SK-N-SH treated with all-trans-retinoic acid at 6 μM for 48 hours (cell line): ENCODE measurements at regions not wholly inside any gene's neighbourhood (a gene's known extent, or its start where the extent isn't known, plus 50 kb on each side); places are given as distances from the start of the nearest gene placed in this dataset.

Source experiments
- ATAC-seq: fragments of 200-7000 bp; cut with Tn5 transposase; 3 replicates; pipeline ENCODE4 v1.9.1; 2020; ENCODE audit warnings: mild to moderate bottlenecking, moderate library complexity
- ARNTL ChIP-seq: fragments of 450-650 bp; formaldehyde crosslinking; IDR thresholded peaks from 2 replicates; pipeline ENCODE4 v1.5.0; 2020; ENCODE audit warnings: low read depth, mild to moderate bottlenecking, moderate library complexity, borderline replicate concordance
- BACH2 ChIP-seq: fragments of 250-450 bp; sonication (Bioruptor Pico); IDR thresholded peaks from 2 replicates; pipeline ENCODE4 v1.9.0; 2021; ENCODE audit warnings: mild to moderate bottlenecking, borderline replicate concordance
- CSDC2 ChIP-seq: fragments of 250-450 bp; sonication (Bioruptor Pico); IDR thresholded peaks from 2 replicates; pipeline ENCODE4 v1.5.0; 2020; ENCODE audit warnings: mild to moderate bottlenecking, moderate library complexity
- ESRRG ChIP-seq: fragments of 250-450 bp; sonication (Bioruptor Pico); IDR thresholded peaks from 2 replicates; pipeline ENCODE4 v1.6.1; 2021; ENCODE audit warnings: mild to moderate bottlenecking
- GLIS3 ChIP-seq: fragments of 250-450 bp; sonication (Bioruptor Pico); IDR thresholded peaks from 2 replicates; pipeline ENCODE4 v1.5.0; 2020; ENCODE audit warnings: mild to moderate bottlenecking, moderate library complexity
- ISL1 ChIP-seq: fragments of 250-450 bp; sonication (Bioruptor Pico); IDR thresholded peaks from 2 replicates; pipeline ENCODE4 v2.1.2; 2022; ENCODE audit warnings: mild to moderate bottlenecking, moderate library complexity
- OSR1 ChIP-seq: fragments of 250-450 bp; sonication (Bioruptor Pico); IDR thresholded peaks from 2 replicates; pipeline ENCODE4 v1.8.0; 2022; ENCODE audit warnings: moderate library complexity, mild to moderate bottlenecking, inconsistent platforms
- RARB ChIP-seq: fragments of 250-450 bp; sonication (Bioruptor Pico); IDR thresholded peaks from 2 replicates; pipeline ENCODE4 v1.8.0; 2021; ENCODE audit warnings: mild to moderate bottlenecking, moderate library complexity
- SNAI2 ChIP-seq: fragments of 250-450 bp; sonication (Bioruptor Pico); IDR thresholded peaks from 2 replicates; pipeline ENCODE4 v1.5.0; 2020; ENCODE audit warnings: mild to moderate bottlenecking, moderate library complexity
- TOX ChIP-seq: fragments of 250-450 bp; sonication (Bioruptor Pico); IDR thresholded peaks from 2 replicates; pipeline ENCODE4 v1.8.0; 2021; ENCODE audit warnings: mild to moderate bottlenecking, moderate library complexity, borderline replicate concordance
- ZC3H10 ChIP-seq: fragments of 250-450 bp; sonication (Bioruptor Pico); IDR thresholded peaks from 2 replicates; pipeline ENCODE4 v1.5.1; 2021; ENCODE audit warnings: mild to moderate bottlenecking, moderate library complexity
- ZFP3 ChIP-seq: fragments of 250-450 bp; sonication (Bioruptor Pico); IDR thresholded peaks from 2 replicates; pipeline ENCODE4 v1.5.0; 2020; ENCODE audit warnings: mild to moderate bottlenecking, moderate library complexity
- ZNF565 ChIP-seq: fragments of 450-650 bp; formaldehyde crosslinking; conservative IDR thresholded peaks from 2 replicates; pipeline ENCODE4 v1.5.0; 2020; ENCODE audit warnings: low read depth, mild to moderate bottlenecking, moderate library complexity
- ZNF70 ChIP-seq: fragments of 450-650 bp; formaldehyde crosslinking; IDR thresholded peaks from 2 replicates; pipeline ENCODE4 v1.5.0; 2020; ENCODE audit warnings: mild to moderate bottlenecking, moderate library complexity
- ZNF8 ChIP-seq: fragments of 450-650 bp; formaldehyde crosslinking; IDR thresholded peaks from 2 replicates; pipeline ENCODE4 v1.5.0; 2020; ENCODE audit warnings: mild to moderate bottlenecking, moderate library complexity
- TF ChIP-seq, protein P1 (sequence below): fragments of 250-450 bp; sonication (Bioruptor Pico); IDR thresholded peaks from 2 replicates; pipeline ENCODE4 v1.8.0; 2021; ENCODE audit warnings: low read depth, mild to moderate bottlenecking, moderate library complexity, borderline replicate concordance
- TF ChIP-seq, protein P2 (sequence below): fragments of 250-450 bp; sonication (Bioruptor Pico); IDR thresholded peaks from 2 replicates; pipeline ENCODE4 v1.8.0; 2020; ENCODE audit warnings: mild to moderate bottlenecking, moderate library complexity, borderline replicate concordance
- TF ChIP-seq, protein P3 (sequence below): fragments of 250-450 bp; sonication (Bioruptor Pico); IDR thresholded peaks from 2 replicates; pipeline ENCODE4 v1.5.1; 2021; ENCODE audit warnings: mild to moderate bottlenecking, moderate library complexity
- TF ChIP-seq, protein P4 (sequence below): fragments of 250-450 bp; sonication (Bioruptor Pico); IDR thresholded peaks from 2 replicates; pipeline ENCODE4 v1.5.0; 2020; ENCODE audit warnings: mild to moderate bottlenecking, moderate library complexity

DNA sequence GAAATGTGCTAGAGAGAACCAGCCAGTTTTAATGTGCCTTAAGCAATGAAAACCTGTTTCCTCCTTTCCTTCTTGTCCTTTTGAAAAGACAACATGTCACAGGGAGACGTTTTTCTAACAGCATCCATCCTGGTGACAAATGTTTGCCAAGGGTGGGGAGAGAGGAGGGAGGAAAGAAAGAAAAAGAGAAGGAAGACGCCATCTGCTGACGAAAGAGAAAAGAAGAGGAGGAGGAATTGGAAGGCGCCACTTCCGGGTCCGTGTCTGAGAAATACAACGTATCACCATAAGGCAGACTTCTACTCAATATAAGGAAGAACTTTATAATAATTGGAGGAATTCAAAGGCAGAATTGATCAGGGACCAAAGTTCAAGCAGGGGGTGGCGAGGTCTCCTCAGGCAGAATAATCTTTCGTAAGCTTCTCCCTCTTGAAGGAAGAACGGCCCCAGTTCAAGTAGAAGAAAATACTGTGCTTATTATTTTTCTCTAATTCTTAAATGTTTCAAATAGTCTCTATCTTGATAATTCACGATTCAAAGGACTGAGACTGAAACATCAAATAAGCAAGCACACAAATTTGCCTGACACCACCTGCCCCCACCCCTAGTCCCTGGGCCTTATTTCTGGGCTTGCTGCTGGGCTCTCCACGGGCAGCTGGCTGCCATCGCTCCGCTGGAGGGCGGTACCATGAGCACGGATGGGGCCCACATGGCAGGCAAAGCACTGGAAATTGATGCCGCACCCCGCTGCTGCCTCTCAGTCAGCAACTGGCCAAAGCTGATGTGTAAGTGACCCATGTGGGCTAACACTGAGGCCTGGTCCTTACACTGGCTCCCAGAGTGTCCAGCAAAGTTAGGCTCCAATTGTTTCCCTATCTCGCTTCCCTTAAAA, 273.7 kb upstream of the KLF14 start:
- peak; percentile 54 for ATAC-seq

DNA sequence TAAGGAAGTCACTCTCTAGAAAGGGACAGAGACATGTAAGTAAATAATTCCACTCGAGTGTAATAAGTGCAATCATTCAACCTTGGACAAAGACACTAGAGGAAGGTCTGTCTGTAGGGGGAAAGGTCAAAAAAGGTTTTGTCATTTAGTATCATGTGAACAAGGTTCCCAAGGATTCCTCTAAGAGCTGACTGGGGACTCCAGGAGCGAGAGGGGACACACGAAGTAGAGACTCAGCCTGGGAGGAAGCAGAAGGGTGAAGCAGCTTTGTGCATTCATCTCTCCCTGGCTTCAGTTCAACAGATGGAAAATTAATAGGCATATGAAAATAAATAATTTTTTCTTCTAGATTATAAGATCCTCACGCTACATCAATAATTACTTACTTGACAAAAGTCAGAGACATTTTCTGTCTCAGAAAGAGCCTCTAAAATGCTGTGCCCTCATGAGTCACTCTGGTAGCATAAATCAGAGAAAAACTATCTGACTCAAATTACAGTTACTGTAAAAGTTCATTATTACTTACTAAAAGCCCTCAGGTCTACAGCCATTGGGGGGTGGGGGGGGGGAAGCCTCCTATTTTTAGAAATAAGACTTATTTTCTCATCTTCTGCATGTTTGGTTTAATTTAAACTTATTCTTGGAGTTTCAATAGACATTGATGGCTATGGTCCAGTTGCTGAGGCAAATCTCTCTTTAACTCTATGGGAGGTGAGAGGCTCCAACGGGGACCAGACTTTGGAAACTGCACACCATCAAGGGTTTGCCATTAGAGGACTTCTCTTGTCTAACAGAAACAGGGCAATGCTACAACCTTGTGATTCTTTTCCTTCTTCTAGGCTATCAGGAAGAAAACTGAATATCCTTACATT, 275.1 kb upstream of the KLF14 start:
- TF ChIP-seq, protein P1, sequence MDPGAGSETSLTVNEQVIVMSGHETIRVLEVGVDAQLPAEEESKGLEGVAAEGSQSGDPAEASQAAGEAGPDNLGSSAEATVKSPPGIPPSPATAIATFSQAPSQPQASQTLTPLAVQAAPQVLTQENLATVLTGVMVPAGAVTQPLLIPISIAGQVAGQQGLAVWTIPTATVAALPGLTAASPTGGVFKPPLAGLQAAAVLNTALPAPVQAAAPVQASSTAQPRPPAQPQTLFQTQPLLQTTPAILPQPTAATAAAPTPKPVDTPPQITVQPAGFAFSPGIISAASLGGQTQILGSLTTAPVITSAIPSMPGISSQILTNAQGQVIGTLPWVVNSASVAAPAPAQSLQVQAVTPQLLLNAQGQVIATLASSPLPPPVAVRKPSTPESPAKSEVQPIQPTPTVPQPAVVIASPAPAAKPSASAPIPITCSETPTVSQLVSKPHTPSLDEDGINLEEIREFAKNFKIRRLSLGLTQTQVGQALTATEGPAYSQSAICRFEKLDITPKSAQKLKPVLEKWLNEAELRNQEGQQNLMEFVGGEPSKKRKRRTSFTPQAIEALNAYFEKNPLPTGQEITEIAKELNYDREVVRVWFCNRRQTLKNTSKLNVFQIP (CRISPR knock-in tag), result peak; percentile 57; the same call in 1 of the 2 replicates
- TF ChIP-seq ISL1 (CRISPR knock-in tag), result peak; percentile 95
- TF ChIP-seq TOX (CRISPR knock-in tag), result peak; percentile 96
- TF ChIP-seq ZFP3 (CRISPR knock-in tag), result no peak
- peak; percentile 88; the same call in 1 of the 2 replicates for TF ChIP-seq ZC3H10 (CRISPR knock-in tag)
- TF ChIP-seq ZNF8 (CRISPR knock-in tag), result no peak
- 0 out of 2 replicates have a peak, but pooled peaks have one; percentile 51 for TF ChIP-seq RARB
- TF ChIP-seq, protein P2, sequence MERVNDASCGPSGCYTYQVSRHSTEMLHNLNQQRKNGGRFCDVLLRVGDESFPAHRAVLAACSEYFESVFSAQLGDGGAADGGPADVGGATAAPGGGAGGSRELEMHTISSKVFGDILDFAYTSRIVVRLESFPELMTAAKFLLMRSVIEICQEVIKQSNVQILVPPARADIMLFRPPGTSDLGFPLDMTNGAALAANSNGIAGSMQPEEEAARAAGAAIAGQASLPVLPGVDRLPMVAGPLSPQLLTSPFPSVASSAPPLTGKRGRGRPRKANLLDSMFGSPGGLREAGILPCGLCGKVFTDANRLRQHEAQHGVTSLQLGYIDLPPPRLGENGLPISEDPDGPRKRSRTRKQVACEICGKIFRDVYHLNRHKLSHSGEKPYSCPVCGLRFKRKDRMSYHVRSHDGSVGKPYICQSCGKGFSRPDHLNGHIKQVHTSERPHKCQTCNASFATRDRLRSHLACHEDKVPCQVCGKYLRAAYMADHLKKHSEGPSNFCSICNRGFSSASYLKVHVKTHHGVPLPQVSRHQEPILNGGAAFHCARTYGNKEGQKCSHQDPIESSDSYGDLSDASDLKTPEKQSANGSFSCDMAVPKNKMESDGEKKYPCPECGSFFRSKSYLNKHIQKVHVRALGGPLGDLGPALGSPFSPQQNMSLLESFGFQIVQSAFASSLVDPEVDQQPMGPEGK (CRISPR knock-in tag), result peak; percentile 97
- peak; percentile 59 for ATAC-seq

More for the DNA sequence above, 273.7 kb upstream of the KLF14 start:
- TF ChIP-seq ISL1 (CRISPR knock-in tag) (no peak), CSDC2 (CRISPR knock-in tag) (0 out of 2 replicates have a peak, but pooled peaks have one; percentile 44)
- TF ChIP-seq, all 23 proteins: peak for 1

DNA sequence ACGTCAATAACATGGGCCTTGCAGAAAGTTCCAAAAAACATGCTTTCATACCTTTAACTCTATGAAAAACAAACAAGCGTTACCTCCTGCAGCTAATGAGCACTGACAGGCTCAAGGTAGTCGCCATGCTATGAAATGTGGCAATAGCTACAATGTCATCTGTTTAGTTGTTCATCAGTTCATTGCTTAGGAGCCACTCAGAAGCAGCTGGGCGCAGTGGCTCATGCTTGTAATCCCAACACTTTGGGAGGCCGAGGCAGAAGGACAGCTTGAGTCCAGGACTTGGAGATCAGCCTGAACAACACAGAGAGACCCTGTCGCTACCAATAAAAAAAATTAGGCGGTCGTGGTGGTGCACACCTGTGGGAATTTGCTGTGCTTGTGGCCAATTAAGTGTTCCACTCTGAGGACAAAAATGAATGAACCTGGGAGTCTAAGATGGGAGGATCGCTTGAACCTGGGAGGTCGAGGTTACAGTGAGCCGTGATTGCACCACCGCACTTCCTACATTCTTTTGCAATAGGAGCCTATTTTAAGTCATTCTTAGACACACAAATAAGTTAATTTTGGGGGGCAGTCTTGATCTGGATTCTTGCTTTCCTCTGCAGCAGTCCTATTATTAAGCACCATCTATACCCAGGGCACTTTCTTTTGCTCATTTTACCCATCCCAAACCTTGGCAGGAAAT, 276.2 kb upstream of the KLF14 start:
- no peak for TF ChIP-seq ARNTL (CRISPR knock-in tag)
- no peak for TF ChIP-seq ZC3H10 (CRISPR knock-in tag)
- TF ChIP-seq OSR1 (CRISPR knock-in tag), result no peak
- no peak for TF ChIP-seq ESRRG
- TF ChIP-seq BACH2 (CRISPR knock-in tag), result no peak
- TF ChIP-seq SNAI2, result no peak
- TF ChIP-seq RARB, result no peak
- TF ChIP-seq, protein P3, sequence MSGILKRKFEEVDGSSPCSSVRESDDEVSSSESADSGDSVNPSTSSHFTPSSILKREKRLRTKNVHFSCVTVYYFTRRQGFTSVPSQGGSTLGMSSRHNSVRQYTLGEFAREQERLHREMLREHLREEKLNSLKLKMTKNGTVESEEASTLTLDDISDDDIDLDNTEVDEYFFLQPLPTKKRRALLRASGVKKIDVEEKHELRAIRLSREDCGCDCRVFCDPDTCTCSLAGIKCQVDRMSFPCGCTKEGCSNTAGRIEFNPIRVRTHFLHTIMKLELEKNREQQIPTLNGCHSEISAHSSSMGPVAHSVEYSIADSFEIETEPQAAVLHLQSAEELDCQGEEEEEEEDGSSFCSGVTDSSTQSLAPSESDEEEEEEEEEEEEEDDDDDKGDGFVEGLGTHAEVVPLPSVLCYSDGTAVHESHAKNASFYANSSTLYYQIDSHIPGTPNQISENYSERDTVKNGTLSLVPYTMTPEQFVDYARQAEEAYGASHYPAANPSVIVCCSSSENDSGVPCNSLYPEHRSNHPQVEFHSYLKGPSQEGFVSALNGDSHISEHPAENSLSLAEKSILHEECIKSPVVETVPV (CRISPR knock-in tag), result no peak
- TF ChIP-seq ZNF8 (CRISPR knock-in tag), result no peak
- TF ChIP-seq, protein P2 (CRISPR knock-in tag), result no peak
- no peak for TF ChIP-seq GLIS3
- no peak for TF ChIP-seq ZNF565 (CRISPR knock-in tag)
- TF ChIP-seq, protein P4, sequence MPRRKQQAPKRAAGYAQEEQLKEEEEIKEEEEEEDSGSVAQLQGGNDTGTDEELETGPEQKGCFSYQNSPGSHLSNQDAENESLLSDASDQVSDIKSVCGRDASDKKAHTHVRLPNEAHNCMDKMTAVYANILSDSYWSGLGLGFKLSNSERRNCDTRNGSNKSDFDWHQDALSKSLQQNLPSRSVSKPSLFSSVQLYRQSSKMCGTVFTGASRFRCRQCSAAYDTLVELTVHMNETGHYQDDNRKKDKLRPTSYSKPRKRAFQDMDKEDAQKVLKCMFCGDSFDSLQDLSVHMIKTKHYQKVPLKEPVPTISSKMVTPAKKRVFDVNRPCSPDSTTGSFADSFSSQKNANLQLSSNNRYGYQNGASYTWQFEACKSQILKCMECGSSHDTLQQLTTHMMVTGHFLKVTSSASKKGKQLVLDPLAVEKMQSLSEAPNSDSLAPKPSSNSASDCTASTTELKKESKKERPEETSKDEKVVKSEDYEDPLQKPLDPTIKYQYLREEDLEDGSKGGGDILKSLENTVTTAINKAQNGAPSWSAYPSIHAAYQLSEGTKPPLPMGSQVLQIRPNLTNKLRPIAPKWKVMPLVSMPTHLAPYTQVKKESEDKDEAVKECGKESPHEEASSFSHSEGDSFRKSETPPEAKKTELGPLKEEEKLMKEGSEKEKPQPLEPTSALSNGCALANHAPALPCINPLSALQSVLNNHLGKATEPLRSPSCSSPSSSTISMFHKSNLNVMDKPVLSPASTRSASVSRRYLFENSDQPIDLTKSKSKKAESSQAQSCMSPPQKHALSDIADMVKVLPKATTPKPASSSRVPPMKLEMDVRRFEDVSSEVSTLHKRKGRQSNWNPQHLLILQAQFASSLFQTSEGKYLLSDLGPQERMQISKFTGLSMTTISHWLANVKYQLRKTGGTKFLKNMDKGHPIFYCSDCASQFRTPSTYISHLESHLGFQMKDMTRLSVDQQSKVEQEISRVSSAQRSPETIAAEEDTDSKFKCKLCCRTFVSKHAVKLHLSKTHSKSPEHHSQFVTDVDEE (CRISPR knock-in tag), result no peak
- TF ChIP-seq ZNF70 (CRISPR knock-in tag), result no peak
- ATAC-seq, result no peak
